ENCODE measurements at regions not wholly inside any gene's neighbourhood (a gene's known extent, or its start where the extent isn't known, plus 50 kb on each side); places are given as distances from the start of the nearest gene placed in this dataset.

DNA sequence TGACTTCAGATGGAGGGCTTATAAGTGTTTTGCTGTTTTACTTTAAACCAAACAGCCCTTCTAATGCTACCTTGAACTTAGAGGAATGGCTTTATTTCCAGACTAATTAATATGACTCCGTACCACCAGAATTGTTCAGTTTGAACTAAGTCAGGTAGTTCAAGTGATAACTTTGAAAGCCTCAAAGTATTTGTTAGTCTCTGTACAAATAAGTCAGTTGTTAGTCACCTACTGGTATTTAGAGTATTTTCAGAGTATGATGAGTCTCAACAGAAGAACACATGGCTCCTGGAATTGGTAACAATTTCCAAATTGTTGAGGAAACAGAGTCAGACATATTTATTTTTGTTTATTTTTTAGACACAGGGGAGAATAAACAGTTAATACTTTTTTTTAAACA lies 381.8 kb upstream of the NRXN1 start:
- Histone ChIP-seq H3K4me3 (ENCODE audit: low read length) (no peak overlapping the region), H3K27ac (ENCODE audit: low read length) (no peak overlapping the region), H2AFZ (ENCODE audit: low read length) (no peak overlapping the region), H3K4me2 (ENCODE audit: low read depth, low read length) (no peak overlapping the region), H4K20me1 (ENCODE audit: insufficient read depth, low read length) (no peaks in the 10 kb centered on the region), H3K9me2 (replicated peaks; ENCODE audit: insufficient read depth, low read length) (no peaks in the 10 kb centered on the region), H3K36me3 (replicated peaks; ENCODE audit: insufficient read depth, low read length) (no peaks in the 10 kb centered on the region), H3F3A (ENCODE audit: insufficient read depth, low read length) (no peaks in the 10 kb centered on the region), H3K4me1 (ENCODE audit: low read length) (no peaks in the 10 kb centered on the region), H3K27me3 (replicated peaks; ENCODE audit: insufficient read depth, low read length) (no peaks in the 10 kb centered on the region), H3K9me3 (replicated peaks; ENCODE audit: insufficient read depth, low read length) (no peaks in the 10 kb centered on the region), H3K9ac (ENCODE audit: low read length) (no peak overlapping the region), H3K79me2 (ENCODE audit: low read length) (no peaks in the 10 kb centered on the region)
- no peak for DNase-seq
- TF ChIP-seq EZH2 (optimal IDR thresholded peaks at IDR 0.05; ENCODE audit: low read depth, low read length) (no peak), EZH2phosphoT487 (IDR thresholded peaks at IDR 0.05; ENCODE audit: low read length) (no peak)
- TF ChIP-seq, protein P1, sequence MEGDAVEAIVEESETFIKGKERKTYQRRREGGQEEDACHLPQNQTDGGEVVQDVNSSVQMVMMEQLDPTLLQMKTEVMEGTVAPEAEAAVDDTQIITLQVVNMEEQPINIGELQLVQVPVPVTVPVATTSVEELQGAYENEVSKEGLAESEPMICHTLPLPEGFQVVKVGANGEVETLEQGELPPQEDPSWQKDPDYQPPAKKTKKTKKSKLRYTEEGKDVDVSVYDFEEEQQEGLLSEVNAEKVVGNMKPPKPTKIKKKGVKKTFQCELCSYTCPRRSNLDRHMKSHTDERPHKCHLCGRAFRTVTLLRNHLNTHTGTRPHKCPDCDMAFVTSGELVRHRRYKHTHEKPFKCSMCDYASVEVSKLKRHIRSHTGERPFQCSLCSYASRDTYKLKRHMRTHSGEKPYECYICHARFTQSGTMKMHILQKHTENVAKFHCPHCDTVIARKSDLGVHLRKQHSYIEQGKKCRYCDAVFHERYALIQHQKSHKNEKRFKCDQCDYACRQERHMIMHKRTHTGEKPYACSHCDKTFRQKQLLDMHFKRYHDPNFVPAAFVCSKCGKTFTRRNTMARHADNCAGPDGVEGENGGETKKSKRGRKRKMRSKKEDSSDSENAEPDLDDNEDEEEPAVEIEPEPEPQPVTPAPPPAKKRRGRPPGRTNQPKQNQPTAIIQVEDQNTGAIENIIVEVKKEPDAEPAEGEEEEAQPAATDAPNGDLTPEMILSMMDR (IDR thresholded peaks at IDR 0.05; ENCODE audit: low read length): no peak

DNA sequence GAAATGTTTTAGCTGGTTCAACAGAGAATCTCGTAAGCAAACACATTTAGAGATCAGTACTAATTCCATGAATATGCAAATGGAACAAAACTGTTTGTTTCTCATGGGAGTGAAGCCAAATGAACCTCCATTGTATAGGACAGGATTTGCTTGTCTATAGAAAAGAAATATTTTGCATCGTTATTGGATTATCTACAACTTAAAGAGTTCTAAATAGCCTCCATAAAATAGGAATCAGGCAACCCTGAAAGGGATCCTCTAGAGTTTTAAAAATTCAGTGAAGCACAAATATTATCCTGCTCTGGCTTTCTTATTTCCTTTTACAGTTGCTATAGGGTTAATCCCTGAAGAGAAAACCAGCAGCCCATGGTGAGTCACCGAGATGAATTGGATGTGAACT lies 378.4 kb upstream of the NRXN1 start:
- no peaks in the 10 kb centered on the region for H3K4me1 ChIP-seq (ENCODE audit: low read length)
- H3K27ac ChIP-seq (ENCODE audit: low read length): no peak overlapping the region

DNA sequence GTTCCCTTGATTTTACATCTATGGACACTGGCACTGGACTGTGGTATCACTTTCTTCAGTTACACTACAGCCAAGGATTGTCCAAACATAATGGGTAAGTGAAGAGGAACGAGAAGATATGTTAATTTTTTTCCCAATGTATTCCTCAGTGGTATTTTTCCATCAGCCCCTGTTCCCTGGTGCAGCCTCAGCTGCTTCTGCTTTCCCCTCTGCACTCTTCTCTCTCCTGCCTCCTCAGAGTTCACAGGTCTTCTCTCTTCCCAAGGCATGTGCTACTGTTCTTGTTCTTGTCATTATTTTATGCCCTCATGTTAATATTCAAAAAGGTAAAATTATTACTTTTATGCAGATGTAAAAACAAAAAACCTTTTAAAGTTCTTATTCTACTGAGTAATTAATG lies 378.0 kb upstream of the NRXN1 start:
- Histone ChIP-seq H4K20me1 (ENCODE audit: insufficient read depth, low read length) (no peaks in the 10 kb centered on the region), H3K9ac (ENCODE audit: low read length) (no peak overlapping the region), H3F3A (ENCODE audit: insufficient read depth, low read length) (no peaks in the 10 kb centered on the region), H3K27ac (ENCODE audit: low read length) (no peak overlapping the region), H3K9me2 (replicated peaks; ENCODE audit: insufficient read depth, low read length) (no peaks in the 10 kb centered on the region), H3K4me3 (ENCODE audit: low read length) (no peak overlapping the region), H2AFZ (ENCODE audit: low read length) (no peak overlapping the region), H3K36me3 (replicated peaks; ENCODE audit: insufficient read depth, low read length) (no peaks in the 10 kb centered on the region), H3K4me1 (ENCODE audit: low read length) (no peaks in the 10 kb centered on the region), H3K9me3 (replicated peaks; ENCODE audit: insufficient read depth, low read length) (no peaks in the 10 kb centered on the region), H3K27me3 (replicated peaks; ENCODE audit: insufficient read depth, low read length) (no peaks in the 10 kb centered on the region), H3K4me2 (ENCODE audit: low read depth, low read length) (no peak overlapping the region), H3K79me2 (ENCODE audit: low read length) (no peaks in the 10 kb centered on the region)
- DNase-seq: no peak
- TF ChIP-seq EZH2 (optimal IDR thresholded peaks at IDR 0.05; ENCODE audit: low read depth, low read length) (no peak), EZH2phosphoT487 (IDR thresholded peaks at IDR 0.05; ENCODE audit: low read length) (no peak)
- TF ChIP-seq, protein P1 (IDR thresholded peaks at IDR 0.05; ENCODE audit: low read length): no peak

More for the DNA sequence above, 378.4 kb upstream of the NRXN1 start:
- H3F3A ChIP-seq (ENCODE audit: insufficient read depth, low read length): no peaks in the 10 kb centered on the region
- H3K4me2 ChIP-seq (ENCODE audit: low read depth, low read length): no peak overlapping the region
- TF ChIP-seq EZH2phosphoT487 (IDR thresholded peaks at IDR 0.05; ENCODE audit: low read length) (no peak), EZH2 (optimal IDR thresholded peaks at IDR 0.05; ENCODE audit: low read depth, low read length) (no peak)
- TF ChIP-seq, protein P1 (IDR thresholded peaks at IDR 0.05; ENCODE audit: low read length): no peak
- no peak overlapping the region for H2AFZ ChIP-seq (ENCODE audit: low read length)
- no peaks in the 10 kb centered on the region for H3K36me3 ChIP-seq (replicated peaks; ENCODE audit: insufficient read depth, low read length)
- no peak overlapping the region for H3K9ac ChIP-seq (ENCODE audit: low read length)
- no peaks in the 10 kb centered on the region for H3K27me3 ChIP-seq (replicated peaks; ENCODE audit: insufficient read depth, low read length)
- no peaks in the 10 kb centered on the region for H3K79me2 ChIP-seq (ENCODE audit: low read length)
- H3K9me2 ChIP-seq (replicated peaks; ENCODE audit: insufficient read depth, low read length): no peaks in the 10 kb centered on the region
- DNase-seq: no peak
- H3K4me3 ChIP-seq (ENCODE audit: low read length): no peak overlapping the region
- no peaks in the 10 kb centered on the region for H3K9me3 ChIP-seq (replicated peaks; ENCODE audit: insufficient read depth, low read length)
- no peaks in the 10 kb centered on the region for H4K20me1 ChIP-seq (ENCODE audit: insufficient read depth, low read length)
